IMR-90 (cell line): ENCODE measurements at regions not wholly inside any gene's neighbourhood (a gene's known extent, or its start where the extent isn't known, plus 50 kb on each side); places are given as distances from the start of the nearest gene placed in this dataset.

Experiments
- ATAC-seq: fragments of 200-7000 bp; cut with Tn5 transposase; 2 replicates; pipeline ENCODE4 v1.9.1; 2020; ENCODE audit warnings: low read depth, mild to moderate bottlenecking, moderate library complexity
- BruUV-seq: library from RNA; stranded (reverse); fragments of 400-500 nt; replicated peaks from 2 replicates; lab custom pipeline; 2021; lab: Mats Ljungman, UMichigan
- CTCF ChIA-PET: fragments of 300-600 bp; formaldehyde crosslinking; extraction: SDS; loops from one replicate; lab custom pipeline; 2021; ENCODE audit warnings: antibody characterized with exemption; lab: Yijun Ruan, JAX
- POLR2A ChIA-PET: fragments of 300-600 bp; sonication (Branson Sonifier 250); formaldehyde crosslinking; loops from one replicate; lab custom pipeline; 2022; ENCODE audit warnings: antibody characterized with exemption; ENCODE audit not compliant: unreplicated experiment; lab: Charles Lee
- DNase-seq: peaks from one replicate; pipeline ENCODE4 v3.0.0; 2013
- H2AFZ ChIP-seq: replicated peaks from 2 replicates; pipeline ENCODE3; 2013; ENCODE audit warnings: low read length, mild to moderate bottlenecking; ENCODE audit not compliant: poor library complexity
- H2AK5ac ChIP-seq: 2 replicates; pipeline ENCODE4 v1.6.1; 2013; ENCODE audit warnings: low read depth, low read length, inconsistent platforms
- H2AK9ac ChIP-seq: replicated peaks from 2 replicates; pipeline ENCODE3; 2013; ENCODE audit warnings: mild to moderate bottlenecking, low read depth, low read length, moderate library complexity; ENCODE audit not compliant: poor library complexity
- H2BK120ac ChIP-seq: 2 replicates; pipeline ENCODE4 v1.6.1; 2013; ENCODE audit warnings: low read depth, low read length, inconsistent platforms
- H2BK15ac ChIP-seq: 3 replicates; pipeline ENCODE4 v1.6.1; 2013; ENCODE audit warnings: low read depth, low read length, inconsistent platforms
- H2BK20ac ChIP-seq: 2 replicates; pipeline ENCODE4 v1.6.1; 2013; ENCODE audit warnings: low read depth, mild to moderate bottlenecking, inconsistent platforms, low read length, moderate library complexity
- H2BK5ac ChIP-seq: 2 replicates; pipeline ENCODE4 v1.6.1; 2013; ENCODE audit warnings: mild to moderate bottlenecking, low read depth, low read length, inconsistent platforms; ENCODE audit not compliant: poor library complexity, severe bottlenecking
- H3K14ac ChIP-seq: replicated peaks from 2 replicates; pipeline ENCODE4 v1.6.1; 2013; ENCODE audit warnings: low read depth, low read length, inconsistent platforms
- H3K18ac ChIP-seq: 2 replicates; pipeline ENCODE4 v1.6.1; 2013; ENCODE audit warnings: low read depth, low read length, control low read depth
- H3K23ac ChIP-seq: 2 replicates; pipeline ENCODE4 v1.6.1; 2013; ENCODE audit warnings: low read depth, low read length, inconsistent platforms
- H3K27ac ChIP-seq: 2 replicates; pipeline ENCODE4 v1.5.1; 2013; ENCODE audit warnings: mild to moderate bottlenecking, control low read depth, low read length; ENCODE audit not compliant: insufficient read depth
- H3K27me3 ChIP-seq: 2 replicates; pipeline ENCODE4 v1.6.1; 2013; ENCODE audit warnings: low read length; ENCODE audit not compliant: control insufficient read depth, insufficient read depth
- H3K36me3 ChIP-seq: 2 replicates; pipeline ENCODE4 v1.6.1; 2013; ENCODE audit warnings: low read length, mixed read lengths; ENCODE audit not compliant: control insufficient read depth, insufficient read depth
- H3K4ac ChIP-seq: 2 replicates; pipeline ENCODE4 v1.6.1; 2013; ENCODE audit warnings: low read depth, low read length, inconsistent platforms
- H3K4me1 ChIP-seq: 2 replicates; pipeline ENCODE4 v1.6.1; 2013; ENCODE audit warnings: low read length, mixed read lengths; ENCODE audit not compliant: control insufficient read depth, insufficient read depth
- H3K4me2 ChIP-seq: 2 replicates; pipeline ENCODE4 v1.6.1; 2013; ENCODE audit warnings: low read depth, mild to moderate bottlenecking, control low read depth, low read length, moderate library complexity
- H3K4me3 ChIP-seq: 2 replicates; pipeline ENCODE4 v1.5.1; 2013; ENCODE audit warnings: low read depth, mild to moderate bottlenecking, control low read depth, low read length, moderate library complexity; ENCODE audit not compliant: insufficient read depth
- H3K56ac ChIP-seq: 2 replicates; pipeline ENCODE4 v1.6.1; 2013; ENCODE audit warnings: low read length, inconsistent platforms; ENCODE audit not compliant: insufficient read depth; ENCODE audit errors: extremely low read depth
- H3K79me1 ChIP-seq, 2 experiments: 2 replicates each; pipeline ENCODE4 v1.6.1; 2013; ENCODE audit warnings: low read length in 2 of 2, inconsistent platforms in 1 of 2, low read depth in 1 of 2
- H3K9ac ChIP-seq: 2 replicates; pipeline ENCODE4 v1.6.1; 2013; ENCODE audit warnings: low read depth, low read length, control low read depth
- H3K9me1 ChIP-seq: 2 replicates; pipeline ENCODE4 v1.6.1; 2013; ENCODE audit warnings: low read length, inconsistent platforms; ENCODE audit not compliant: insufficient read depth
- H3K9me3 ChIP-seq: 2 replicates; pipeline ENCODE4 v1.6.1; 2013; ENCODE audit warnings: low read length; ENCODE audit not compliant: control insufficient read depth, insufficient read depth
- H4K20me1 ChIP-seq: 2 replicates; pipeline ENCODE4 v1.6.1; 2013; ENCODE audit warnings: low read length, inconsistent platforms; ENCODE audit not compliant: insufficient read depth
- H4K5ac ChIP-seq: 2 replicates; pipeline ENCODE4 v1.6.1; 2013; ENCODE audit warnings: mild to moderate bottlenecking, low read depth, low read length, control low read depth
- H4K8ac ChIP-seq, 2 experiments: 2 replicates each; pipeline ENCODE4 v1.6.1; 2013; ENCODE audit warnings: low read depth in 2 of 2, low read length in 2 of 2, control low read depth in 1 of 2, inconsistent platforms in 1 of 2
- H4K91ac ChIP-seq: 2 replicates; pipeline ENCODE4 v1.6.1; 2013; ENCODE audit warnings: low read depth, low read length, inconsistent platforms; ENCODE audit not compliant: insufficient read depth
- BHLHE40 ChIP-seq: fragments of 150-350 bp; IDR thresholded peaks from 2 replicates; pipeline ENCODE4 v1.6.1; 2016; ENCODE audit warnings: mild to moderate bottlenecking, low read depth, low read length
- CEBPB ChIP-seq: IDR thresholded peaks from 2 replicates; pipeline ENCODE4 v1.6.1; 2012; ENCODE audit warnings: low read depth, low read length, improper control_type of control experiment
- CHD1 ChIP-seq: IDR thresholded peaks from 2 replicates; pipeline ENCODE4 v1.6.1; 2012; ENCODE audit warnings: low read depth, low read length, improper control_type of control experiment
- FOS ChIP-seq: fragments of 150-350 bp; IDR thresholded peaks from 2 replicates; pipeline ENCODE4 v1.6.1; 2016; ENCODE audit warnings: low read depth, low read length
- MAFK ChIP-seq: IDR thresholded peaks from 2 replicates; pipeline ENCODE4 v1.6.1; 2012; ENCODE audit warnings: low read depth, low read length, improper control_type of control experiment
- MAZ ChIP-seq: IDR thresholded peaks from 2 replicates; pipeline ENCODE4 v1.6.1; 2012; ENCODE audit warnings: low read depth, mild to moderate bottlenecking, low read length, improper control_type of control experiment, moderate library complexity, borderline replicate concordance
- MXI1 ChIP-seq: IDR thresholded peaks from 2 replicates; pipeline ENCODE4 v1.6.1; 2012; ENCODE audit warnings: low read depth, mild to moderate bottlenecking, low read length, moderate library complexity, borderline replicate concordance
- NFE2L2 ChIP-seq: fragments of 150-350 bp; IDR thresholded peaks from 2 replicates; pipeline ENCODE4 v1.6.1; 2016; ENCODE audit warnings: low read depth, mild to moderate bottlenecking, low read length
- POLR2A ChIP-seq: IDR thresholded peaks from 2 replicates; pipeline ENCODE4 v1.6.1; 2012; ENCODE audit warnings: mild to moderate bottlenecking, low read depth, low read length
- RCOR1 ChIP-seq: IDR thresholded peaks from 2 replicates; pipeline ENCODE4 v1.6.1; 2012; ENCODE audit warnings: mild to moderate bottlenecking, low read length, improper control_type of control experiment; ENCODE audit not compliant: insufficient replicate concordance
- RFX5 ChIP-seq: IDR thresholded peaks from 2 replicates; pipeline ENCODE4 v1.8.0; 2012; ENCODE audit warnings: low read depth, mild to moderate bottlenecking, low read length, moderate library complexity
- SMC3 ChIP-seq: fragments of 150-350 bp; IDR thresholded peaks from 2 replicates; pipeline ENCODE4 v1.6.1; 2016; ENCODE audit warnings: low read depth, mild to moderate bottlenecking, antibody characterized with exemption, low read length, moderate library complexity
- WGBS, 2 experiments: methylation state at CpG; one replicate each; pipeline versions ENCODE4 v1.1.5 to v1.1.7; 2013; ENCODE audit warnings: missing lambda C conversion rate in 2 of 2; ENCODE audit not compliant: insufficient read length in 1 of 2; ENCODE audit errors: extremely low coverage in 2 of 2; 5-methylcytosine and 5-hydroxymethylcytosine counted together
- dilution Hi-C: fragments of 300-500 bp; cut with HindIII; formaldehyde crosslinking; loops from one replicate; pipeline ENCODE4 v1.14.3; 2018; ENCODE audit warnings: low sequenced_read_pairs; ENCODE audit not compliant: unreplicated experiment
- in situ Hi-C: fragments of 300-500 bp; cut with MboI; formaldehyde crosslinking; loops from 3 replicates; pipeline ENCODE4 v1.14.3; 2019; ENCODE audit warnings: low sequenced_read_pairs, inconsistent platforms, mixed read lengths
- intact Hi-C: fragments of 100-400 bp; cut with micrococcal nuclease; formaldehyde crosslinking; loops from 2 replicates; pipeline ENCODE4 v1.10.0; 2022
- TF ChIP-seq, protein P1 (sequence below): conservative IDR thresholded peaks from 2 replicates; pipeline ENCODE4 v1.5.1; 2012; ENCODE audit warnings: mild to moderate bottlenecking, low read depth, low read length, improper control_type of control experiment
- TF ChIP-seq, protein P2 (sequence below): fragments of 150-350 bp; IDR thresholded peaks from 2 replicates; pipeline ENCODE4 v1.6.1; 2017; ENCODE audit warnings: mild to moderate bottlenecking, antibody characterized with exemption, low read length, low read depth
- TF ChIP-seq, protein P3 (sequence below): fragments of 150-350 bp; IDR thresholded peaks from 2 replicates; pipeline ENCODE4 v1.6.1; 2016; ENCODE audit warnings: low read depth, mild to moderate bottlenecking, low read length, moderate library complexity, borderline replicate concordance

DNA sequence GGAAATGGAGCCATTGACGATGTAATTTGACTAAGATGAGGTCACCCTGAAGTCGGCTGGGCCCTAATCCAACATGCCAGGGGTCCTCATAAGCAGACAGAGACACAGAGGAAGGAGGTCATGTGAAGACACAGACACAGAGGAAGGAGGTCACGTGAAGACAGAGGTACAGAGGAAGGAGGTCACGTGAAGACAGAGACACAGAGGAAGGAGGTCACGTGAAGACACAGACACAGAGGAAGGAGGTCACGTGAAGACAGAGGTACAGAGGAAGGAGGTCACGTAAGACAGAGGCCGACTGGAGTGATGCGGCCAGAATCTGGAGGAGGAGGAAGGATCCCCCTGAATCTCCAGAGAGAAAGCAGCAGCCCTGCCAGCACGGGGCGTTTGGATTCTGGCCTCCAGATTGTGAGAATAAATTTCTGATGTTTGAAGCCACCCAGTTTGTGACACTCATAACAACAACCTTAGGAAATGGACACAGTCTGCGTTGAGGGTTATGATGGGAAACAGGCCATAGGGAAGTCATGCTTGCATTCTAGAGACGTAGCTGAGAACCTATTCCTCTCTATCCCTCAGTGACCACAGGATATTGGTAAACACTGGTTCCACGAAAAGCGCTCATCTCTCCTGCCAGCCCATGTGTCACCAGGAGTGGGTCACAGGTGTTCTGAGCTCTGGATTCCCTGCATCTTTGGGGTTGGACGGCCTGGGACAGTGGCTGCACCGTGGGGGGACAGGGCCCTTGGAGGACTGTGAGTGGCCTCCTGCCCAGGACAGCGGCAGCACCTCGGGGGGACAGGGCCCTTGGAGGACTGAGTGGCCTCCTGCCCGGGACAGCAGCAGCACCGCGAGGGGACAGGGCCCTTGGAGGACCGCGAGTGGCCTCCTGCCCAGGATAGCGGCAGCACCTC, 108.5 kb downstream of the SOX1 start:
- BruUV-seq: no TSS peak
- Histone ChIP-seq H3K9ac (no peak overlapping the region), H3K56ac (no peak overlapping the region), H3K27ac (no peak overlapping the region), H2BK120ac (no peak overlapping the region), H2AK9ac (no peak overlapping the region), H2AK5ac (no peak overlapping the region), H3K9me3 (peaks cover 60% of the 10 kb centered on the region), H3K36me3 (no peaks in the 10 kb centered on the region), H2BK5ac (no peak overlapping the region), H4K5ac (no peak overlapping the region), H3K18ac (no peak overlapping the region), H2AFZ (no peak overlapping the region), H3K4me3 (no peak overlapping the region), H4K8ac (no peak overlapping the region), H3K27me3 (no peaks in the 10 kb centered on the region), H2BK20ac (no peak overlapping the region), H3K4me2 (no peak overlapping the region), H4K20me1 (no peaks in the 10 kb centered on the region), H3K23ac (no peak overlapping the region), H3K9me1 (no peaks in the 10 kb centered on the region), H3K14ac (no peak overlapping the region), H3K4ac (no peak overlapping the region), H2BK15ac (no peak overlapping the region), H3K4me1 (no peaks in the 10 kb centered on the region), H4K91ac (no peak overlapping the region), H3K79me1 (no peaks in the 10 kb centered on the region)
- dilution Hi-C loops: no loop called here
- intact Hi-C loops: no loop called here
- no peak for DNase-seq
- in situ Hi-C loops: no loop called here
- 90% methylated on average over 4 of the region's 25 CpGs; no CpG with 5 or more reads in 1 of the 2 experiments for WGBS, 2 experiments
- ATAC-seq: no peak
- POLR2A ChIA-PET: no interaction called here
- CTCF ChIA-PET: no interaction called here
- no peak for TF ChIP-seq SMC3
- TF ChIP-seq, protein P1, sequence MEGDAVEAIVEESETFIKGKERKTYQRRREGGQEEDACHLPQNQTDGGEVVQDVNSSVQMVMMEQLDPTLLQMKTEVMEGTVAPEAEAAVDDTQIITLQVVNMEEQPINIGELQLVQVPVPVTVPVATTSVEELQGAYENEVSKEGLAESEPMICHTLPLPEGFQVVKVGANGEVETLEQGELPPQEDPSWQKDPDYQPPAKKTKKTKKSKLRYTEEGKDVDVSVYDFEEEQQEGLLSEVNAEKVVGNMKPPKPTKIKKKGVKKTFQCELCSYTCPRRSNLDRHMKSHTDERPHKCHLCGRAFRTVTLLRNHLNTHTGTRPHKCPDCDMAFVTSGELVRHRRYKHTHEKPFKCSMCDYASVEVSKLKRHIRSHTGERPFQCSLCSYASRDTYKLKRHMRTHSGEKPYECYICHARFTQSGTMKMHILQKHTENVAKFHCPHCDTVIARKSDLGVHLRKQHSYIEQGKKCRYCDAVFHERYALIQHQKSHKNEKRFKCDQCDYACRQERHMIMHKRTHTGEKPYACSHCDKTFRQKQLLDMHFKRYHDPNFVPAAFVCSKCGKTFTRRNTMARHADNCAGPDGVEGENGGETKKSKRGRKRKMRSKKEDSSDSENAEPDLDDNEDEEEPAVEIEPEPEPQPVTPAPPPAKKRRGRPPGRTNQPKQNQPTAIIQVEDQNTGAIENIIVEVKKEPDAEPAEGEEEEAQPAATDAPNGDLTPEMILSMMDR: no peak
- no peak for TF ChIP-seq MAFK
- no peak for TF ChIP-seq RFX5
- TF ChIP-seq NFE2L2: no peak
- TF ChIP-seq, protein P2, sequence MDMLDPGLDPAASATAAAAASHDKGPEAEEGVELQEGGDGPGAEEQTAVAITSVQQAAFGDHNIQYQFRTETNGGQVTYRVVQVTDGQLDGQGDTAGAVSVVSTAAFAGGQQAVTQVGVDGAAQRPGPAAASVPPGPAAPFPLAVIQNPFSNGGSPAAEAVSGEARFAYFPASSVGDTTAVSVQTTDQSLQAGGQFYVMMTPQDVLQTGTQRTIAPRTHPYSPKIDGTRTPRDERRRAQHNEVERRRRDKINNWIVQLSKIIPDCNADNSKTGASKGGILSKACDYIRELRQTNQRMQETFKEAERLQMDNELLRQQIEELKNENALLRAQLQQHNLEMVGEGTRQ: no peak
- no peak for TF ChIP-seq FOS
- TF ChIP-seq RCOR1: no peak
- no peak for TF ChIP-seq CEBPB
- TF ChIP-seq, protein P3, sequence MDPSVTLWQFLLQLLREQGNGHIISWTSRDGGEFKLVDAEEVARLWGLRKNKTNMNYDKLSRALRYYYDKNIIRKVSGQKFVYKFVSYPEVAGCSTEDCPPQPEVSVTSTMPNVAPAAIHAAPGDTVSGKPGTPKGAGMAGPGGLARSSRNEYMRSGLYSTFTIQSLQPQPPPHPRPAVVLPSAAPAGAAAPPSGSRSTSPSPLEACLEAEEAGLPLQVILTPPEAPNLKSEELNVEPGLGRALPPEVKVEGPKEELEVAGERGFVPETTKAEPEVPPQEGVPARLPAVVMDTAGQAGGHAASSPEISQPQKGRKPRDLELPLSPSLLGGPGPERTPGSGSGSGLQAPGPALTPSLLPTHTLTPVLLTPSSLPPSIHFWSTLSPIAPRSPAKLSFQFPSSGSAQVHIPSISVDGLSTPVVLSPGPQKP: no peak
- no peak for TF ChIP-seq CHD1
- no peak for TF ChIP-seq MXI1
- TF ChIP-seq BHLHE40: no peak
- TF ChIP-seq POLR2A: no peak
- no peak for TF ChIP-seq MAZ
